Urinary bladder (tissue), 3 donors: ENCODE measurements at regions not wholly inside any gene's neighbourhood (a gene's known extent, or its start where the extent isn't known, plus 50 kb on each side); places are given as distances from the start of the nearest gene placed in this dataset.

Experiments
- DNase-seq: peaks from one replicate; pipeline ENCODE4 v3.0.0-alpha.2; 2015; ENCODE audit errors: extremely low spot score
- H3K27ac ChIP-seq: one replicate; pipeline ENCODE4 v1.5.1; 2013; ENCODE audit warnings: low read depth, mild to moderate bottlenecking, moderate library complexity
- H3K36me3 ChIP-seq: one replicate; pipeline ENCODE4 v1.6.1; 2013; ENCODE audit warnings: mild to moderate bottlenecking, moderate library complexity; ENCODE audit not compliant: insufficient read depth
- H3K4me1 ChIP-seq: one replicate; pipeline ENCODE4 v1.6.1; 2013; ENCODE audit warnings: mild to moderate bottlenecking, moderate library complexity; ENCODE audit not compliant: insufficient read depth
- H3K4me3 ChIP-seq: one replicate; pipeline ENCODE4 v1.5.1; 2013; ENCODE audit warnings: low read depth, low read length
- WGBS: extraction: QIAGEN DNeasy Blood & Tissue Kit; methylation state at CpG from one replicate; pipeline ENCODE4 v1.1.7; 2013; 5-methylcytosine and 5-hydroxymethylcytosine counted together
- donor health status: healthy with polysubstance abuse.
- donor health status: healthy.

DNA sequence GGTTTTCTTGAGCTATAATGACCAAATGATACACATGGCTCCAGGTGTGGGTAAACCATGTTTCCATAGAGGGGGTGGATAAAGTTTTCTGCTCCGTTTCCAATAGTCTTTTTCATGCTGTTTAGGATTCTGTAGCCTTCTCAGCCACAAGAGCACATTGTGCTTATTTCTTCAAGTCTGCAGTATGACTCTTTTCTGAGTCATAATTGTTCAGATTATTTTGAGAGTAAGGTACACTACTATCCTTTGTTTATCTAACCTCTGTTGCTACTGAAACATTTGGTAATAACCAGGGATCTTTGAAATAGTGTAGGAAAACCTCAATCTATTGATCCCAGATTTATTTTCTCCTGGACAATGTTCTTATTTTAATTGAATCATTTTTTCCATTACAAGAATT is 247.9 kb upstream of the BMP2 start:
- no peak overlapping the region for H3K27ac ChIP-seq
- no peak overlapping the region for H3K4me3 ChIP-seq
- WGBS: 76% methylated on average over 1 of the region's 1 CpG
- DNase-seq: no peak
- H3K4me1 ChIP-seq: no peaks in the 10 kb centered on the region
- no peaks in the 10 kb centered on the region for H3K36me3 ChIP-seq

DNA sequence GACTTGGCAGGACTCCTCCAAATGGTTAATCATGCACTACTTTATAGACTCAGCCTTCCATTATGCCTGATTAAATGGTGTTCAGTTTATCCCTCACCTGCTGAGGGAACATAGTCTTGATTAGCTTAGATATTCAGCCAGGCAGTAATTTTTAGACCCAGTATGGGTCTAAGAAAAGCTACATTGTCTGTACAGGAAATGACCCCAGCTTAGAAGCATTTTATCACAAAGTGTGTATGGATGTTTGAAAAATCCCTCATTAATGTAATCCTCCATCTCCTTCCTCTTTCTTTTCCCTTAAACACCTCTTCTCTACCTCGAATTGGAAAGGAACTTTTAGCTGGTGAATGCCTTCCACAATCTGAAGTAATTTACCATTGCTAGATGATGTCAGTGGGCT is 252.2 kb upstream of the BMP2 start:
- H3K36me3 ChIP-seq: no peaks in the 10 kb centered on the region
- no peak for DNase-seq
- H3K27ac ChIP-seq: no peak overlapping the region
- no peaks in the 10 kb centered on the region for H3K4me1 ChIP-seq
- no peak overlapping the region for H3K4me3 ChIP-seq
- WGBS: 7% methylated on average over 1 of the region's 1 CpG

DNA sequence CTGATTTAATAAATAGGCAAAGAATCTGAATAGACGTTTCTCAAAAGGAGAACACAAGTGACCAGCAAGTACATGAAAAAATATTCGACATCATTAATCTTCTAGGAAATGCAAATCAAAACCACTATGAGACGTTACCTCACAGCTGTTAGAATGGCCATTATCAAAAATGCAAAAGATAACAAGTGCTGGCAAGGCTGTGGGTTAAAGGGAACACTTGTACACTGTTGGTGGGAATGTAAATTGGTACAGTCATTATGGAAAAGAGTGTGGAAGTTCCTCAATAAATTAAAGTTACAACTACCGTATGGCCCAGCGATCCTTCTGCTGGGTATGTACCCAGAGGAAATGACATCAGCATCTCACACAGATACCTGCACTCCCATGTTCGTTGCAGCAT is 253.9 kb upstream of the BMP2 start:
- DNase-seq: no peak
- 81% methylated on average over 6 of the region's 6 CpGs for WGBS
- H3K4me1 ChIP-seq: no peaks in the 10 kb centered on the region
- no peaks in the 10 kb centered on the region for H3K36me3 ChIP-seq
- H3K4me3 ChIP-seq: no peak overlapping the region
- H3K27ac ChIP-seq: no peak overlapping the region

DNA sequence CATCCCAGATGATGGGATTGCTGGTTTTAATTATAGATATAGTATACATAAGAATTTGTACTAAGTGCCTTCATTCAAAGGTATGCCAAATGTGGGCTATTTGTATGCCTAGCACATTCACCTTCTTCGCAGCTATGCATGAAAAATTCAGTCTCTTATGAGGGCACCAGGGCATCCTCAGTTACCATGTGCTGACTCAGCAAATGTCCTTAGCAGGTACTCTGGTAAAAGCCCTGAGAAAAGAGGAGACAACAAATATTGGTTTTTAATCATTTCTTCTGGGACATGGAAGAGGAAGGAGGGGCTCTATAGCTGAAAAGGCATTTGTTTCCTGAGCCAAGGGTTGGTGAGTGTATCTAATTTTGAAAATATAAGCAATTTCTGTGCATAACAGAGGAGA is 258.1 kb upstream of the BMP2 start:
- Histone ChIP-seq H3K4me3 (no peak overlapping the region), H3K27ac (no peak overlapping the region), H3K4me1 (no peaks in the 10 kb centered on the region), H3K36me3 (no peaks in the 10 kb centered on the region)
- no peak for DNase-seq
- 39% methylated on average over 1 of the region's 1 CpG for WGBS

DNA sequence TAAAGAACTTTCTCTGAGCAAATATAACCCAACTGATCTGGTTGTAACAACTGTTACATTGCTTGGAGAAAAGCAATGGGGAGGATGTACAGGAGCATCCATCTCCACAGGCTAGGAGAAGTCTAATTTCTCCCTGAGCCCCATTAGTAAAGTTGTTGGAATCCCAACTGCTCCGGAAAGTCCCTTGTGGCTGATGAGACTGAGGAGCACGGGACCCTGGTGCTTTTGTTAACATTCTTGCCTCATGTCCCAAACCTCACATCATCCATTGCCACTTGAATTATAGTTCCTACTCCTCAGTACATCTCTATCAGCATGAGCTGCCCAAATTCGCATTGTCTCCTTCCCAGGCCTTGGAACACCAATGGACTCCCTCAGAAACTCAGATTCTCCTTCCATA is 260.6 kb upstream of the BMP2 start:
- WGBS: 70% methylated on average over 3 of the region's 3 CpGs
- Histone ChIP-seq H3K4me3 (no peak overlapping the region), H3K27ac (no peak overlapping the region), H3K36me3 (no peaks in the 10 kb centered on the region), H3K4me1 (no peaks in the 10 kb centered on the region)
- DNase-seq: no peak

DNA sequence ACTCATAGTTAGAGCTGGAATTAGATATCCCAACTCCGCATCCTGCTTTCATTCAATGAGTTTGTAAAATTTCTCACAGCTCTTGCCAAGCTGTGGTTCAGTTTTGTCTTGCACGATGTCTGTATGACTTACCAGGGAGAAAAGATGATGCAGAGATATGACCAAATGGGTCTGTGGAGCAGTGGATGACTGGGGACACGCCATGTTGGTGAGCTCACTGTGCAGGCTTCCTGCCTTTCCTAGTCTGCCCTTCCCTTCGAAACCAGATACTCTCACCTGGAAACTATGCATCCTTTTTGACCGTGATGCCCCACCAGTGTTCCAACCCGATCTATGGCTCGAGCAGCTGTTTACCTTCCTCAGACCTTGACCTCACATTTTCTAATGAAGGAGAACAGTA is 262.7 kb upstream of the BMP2 start:
- H3K36me3 ChIP-seq: no peaks in the 10 kb centered on the region
- 90% methylated on average over 7 of the region's 7 CpGs for WGBS
- no peak overlapping the region for H3K27ac ChIP-seq
- no peak for DNase-seq
- no peaks in the 10 kb centered on the region for H3K4me1 ChIP-seq
- no peak overlapping the region for H3K4me3 ChIP-seq

DNA sequence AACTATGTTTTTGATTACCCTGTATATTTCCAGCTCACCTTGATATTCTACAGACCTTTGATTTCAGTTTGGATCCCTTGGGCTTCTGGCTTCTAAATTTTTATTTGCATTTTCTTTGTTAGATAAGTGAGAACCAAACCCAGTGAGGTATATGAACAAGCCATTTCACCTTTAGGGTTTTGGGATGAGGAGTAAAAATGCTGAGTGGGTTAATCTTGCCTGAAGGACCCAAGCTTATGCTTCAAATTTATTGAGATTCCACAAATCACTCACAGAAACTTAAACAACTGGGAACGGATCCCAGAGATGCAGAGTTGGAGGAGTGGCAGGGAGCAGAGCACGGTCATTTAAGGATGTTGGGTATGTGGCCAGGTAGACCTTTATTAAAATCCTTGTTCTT is 263.3 kb upstream of the BMP2 start:
- no peak for DNase-seq
- no peaks in the 10 kb centered on the region for H3K4me1 ChIP-seq
- H3K36me3 ChIP-seq: no peaks in the 10 kb centered on the region
- H3K27ac ChIP-seq: no peak overlapping the region
- 58% methylated on average over 2 of the region's 2 CpGs for WGBS
- H3K4me3 ChIP-seq: no peak overlapping the region

DNA sequence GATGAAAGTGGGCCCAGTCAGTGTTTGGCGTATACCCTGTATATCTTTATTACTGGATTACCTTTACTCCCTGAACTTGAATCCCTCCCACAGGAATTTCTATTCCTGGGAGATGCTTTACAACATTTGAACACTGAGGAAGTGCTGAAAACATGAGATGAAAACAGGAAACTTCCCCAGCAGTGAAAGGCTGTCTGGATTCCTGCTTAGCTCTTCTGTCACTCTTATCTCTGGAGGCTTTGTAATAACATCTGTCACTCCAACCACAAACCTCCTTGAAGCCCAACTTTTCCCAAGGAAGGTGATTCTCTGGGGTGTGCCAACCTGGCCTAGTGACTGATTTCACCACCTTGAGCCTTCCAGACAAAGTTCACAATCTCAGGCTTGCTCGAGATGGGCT is 264.5 kb upstream of the BMP2 start:
- no peak overlapping the region for H3K27ac ChIP-seq
- H3K4me1 ChIP-seq: no peaks in the 10 kb centered on the region
- H3K4me3 ChIP-seq: no peak overlapping the region
- DNase-seq: no peak
- no peaks in the 10 kb centered on the region for H3K36me3 ChIP-seq
- WGBS: 64% methylated on average over 2 of the region's 2 CpGs

DNA sequence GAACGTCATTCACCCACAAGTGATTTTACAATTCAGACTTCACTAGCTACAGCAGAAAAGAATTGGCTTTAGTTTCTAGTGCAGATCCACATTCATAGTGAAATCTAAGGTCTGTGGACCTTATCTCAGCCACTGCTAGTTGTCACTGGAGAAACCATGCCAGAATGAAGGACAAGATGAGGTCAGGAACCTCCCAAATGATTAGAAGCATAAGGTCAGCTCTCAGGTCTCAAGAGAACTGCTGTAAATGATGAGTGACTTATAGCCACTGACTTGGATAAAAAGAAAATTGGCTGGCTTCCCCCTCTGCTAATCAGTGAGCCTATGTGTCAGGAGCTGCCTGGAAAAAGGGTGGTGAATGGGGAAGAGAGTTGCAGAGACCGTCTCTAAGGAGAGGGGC is 265.3 kb upstream of the BMP2 start:
- no peak overlapping the region for H3K4me3 ChIP-seq
- H3K36me3 ChIP-seq: no peaks in the 10 kb centered on the region
- no peak overlapping the region for H3K27ac ChIP-seq
- H3K4me1 ChIP-seq: no peaks in the 10 kb centered on the region
- no peak for DNase-seq
- 54% methylated on average over 2 of the region's 2 CpGs for WGBS

DNA sequence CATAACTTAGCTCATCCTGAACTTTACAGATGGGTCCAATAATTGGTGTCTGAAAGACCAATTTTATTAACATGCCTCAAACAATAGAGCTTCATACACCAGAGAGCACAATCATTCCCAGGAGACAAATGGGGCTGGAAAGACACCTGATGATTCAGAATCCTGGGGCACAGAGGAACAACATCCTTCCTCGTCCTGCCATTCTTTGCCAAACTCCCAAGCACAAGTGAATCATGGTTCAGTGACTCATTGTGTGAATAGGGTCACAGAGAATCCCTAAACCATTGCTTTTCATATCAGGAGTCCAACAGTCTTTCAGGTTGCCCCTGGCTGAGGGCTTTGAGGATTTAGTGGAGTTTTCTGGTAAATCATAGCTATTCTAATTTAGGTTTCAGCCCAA is 266.4 kb upstream of the BMP2 start:
- Histone ChIP-seq H3K4me1 (no peaks in the 10 kb centered on the region), H3K4me3 (no peak overlapping the region), H3K36me3 (no peaks in the 10 kb centered on the region), H3K27ac (no peak overlapping the region)
- DNase-seq: no peak
- WGBS: 54% methylated on average over 1 of the region's 1 CpG

DNA sequence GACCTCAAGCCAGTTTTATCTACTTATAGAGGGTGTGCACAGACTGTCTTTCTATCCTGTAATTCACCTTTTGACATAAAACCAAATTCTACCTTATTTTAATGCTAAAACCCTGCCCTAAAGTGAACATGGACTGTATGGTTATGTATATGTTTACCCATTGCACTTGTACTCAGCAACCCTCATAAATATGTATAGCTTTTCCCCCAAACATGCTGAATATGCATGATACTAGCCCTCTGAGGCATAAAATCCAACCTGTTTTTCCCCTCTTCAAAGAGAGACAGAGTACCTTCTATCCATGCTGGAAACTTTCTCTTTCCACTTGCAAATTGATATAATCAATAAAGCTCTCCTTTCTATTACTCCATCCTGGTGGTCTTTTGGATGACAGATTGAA is 267.9 kb upstream of the BMP2 start:
- no peaks in the 10 kb centered on the region for H3K36me3 ChIP-seq
- H3K4me1 ChIP-seq: no peaks in the 10 kb centered on the region
- H3K4me3 ChIP-seq: no peak overlapping the region
- H3K27ac ChIP-seq: no peak overlapping the region
- no peak for DNase-seq

DNA sequence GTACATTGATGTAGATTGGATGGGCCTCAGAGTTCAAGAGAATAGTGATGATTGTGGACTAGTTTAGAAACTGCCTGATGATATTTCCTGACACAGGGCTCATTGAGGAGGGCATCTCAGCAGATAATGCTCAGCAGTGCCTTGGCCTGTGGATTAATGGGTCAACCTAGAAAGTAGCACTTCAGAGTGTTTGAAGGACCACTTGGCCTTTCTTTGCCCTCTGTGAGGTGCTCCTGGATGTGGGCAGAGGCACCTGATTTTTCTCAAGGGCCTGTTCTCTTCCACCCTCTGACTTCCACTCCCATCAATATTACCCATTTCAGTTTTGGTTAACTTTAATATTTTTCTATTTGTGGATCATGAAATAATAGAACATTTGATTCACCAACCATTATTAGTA is 270.6 kb upstream of the BMP2 start:
- H3K36me3 ChIP-seq: no peaks in the 10 kb centered on the region
- no peak overlapping the region for H3K27ac ChIP-seq
- H3K4me3 ChIP-seq: no peak overlapping the region
- no peak for DNase-seq
- peaks cover 1% of the 10 kb centered on the region for H3K4me1 ChIP-seq

DNA sequence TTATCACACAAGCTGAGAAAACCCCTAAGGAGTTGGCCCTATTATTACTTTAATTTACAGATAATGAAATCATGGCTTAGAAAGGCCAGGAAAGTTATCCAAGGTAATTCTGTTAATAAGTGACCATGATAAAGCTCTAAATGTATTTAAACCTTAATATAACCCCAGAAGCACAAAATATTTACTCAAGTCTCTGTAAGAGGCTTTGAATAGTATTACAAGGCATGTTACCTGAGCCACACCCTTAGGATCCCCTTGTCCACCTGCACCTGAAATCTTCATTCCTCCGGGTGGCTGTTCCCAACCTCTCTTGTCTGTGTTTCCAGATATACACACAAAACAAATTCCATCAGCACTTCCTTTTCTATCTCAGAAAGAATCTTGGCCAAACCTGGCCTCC is 271.6 kb upstream of the BMP2 start:
- Histone ChIP-seq H3K36me3 (no peaks in the 10 kb centered on the region), H3K4me3 (no peak overlapping the region), H3K27ac (no peak overlapping the region), H3K4me1 (peaks cover 1% of the 10 kb centered on the region)
- no peak for DNase-seq
- 82% methylated on average over 1 of the region's 1 CpG for WGBS

DNA sequence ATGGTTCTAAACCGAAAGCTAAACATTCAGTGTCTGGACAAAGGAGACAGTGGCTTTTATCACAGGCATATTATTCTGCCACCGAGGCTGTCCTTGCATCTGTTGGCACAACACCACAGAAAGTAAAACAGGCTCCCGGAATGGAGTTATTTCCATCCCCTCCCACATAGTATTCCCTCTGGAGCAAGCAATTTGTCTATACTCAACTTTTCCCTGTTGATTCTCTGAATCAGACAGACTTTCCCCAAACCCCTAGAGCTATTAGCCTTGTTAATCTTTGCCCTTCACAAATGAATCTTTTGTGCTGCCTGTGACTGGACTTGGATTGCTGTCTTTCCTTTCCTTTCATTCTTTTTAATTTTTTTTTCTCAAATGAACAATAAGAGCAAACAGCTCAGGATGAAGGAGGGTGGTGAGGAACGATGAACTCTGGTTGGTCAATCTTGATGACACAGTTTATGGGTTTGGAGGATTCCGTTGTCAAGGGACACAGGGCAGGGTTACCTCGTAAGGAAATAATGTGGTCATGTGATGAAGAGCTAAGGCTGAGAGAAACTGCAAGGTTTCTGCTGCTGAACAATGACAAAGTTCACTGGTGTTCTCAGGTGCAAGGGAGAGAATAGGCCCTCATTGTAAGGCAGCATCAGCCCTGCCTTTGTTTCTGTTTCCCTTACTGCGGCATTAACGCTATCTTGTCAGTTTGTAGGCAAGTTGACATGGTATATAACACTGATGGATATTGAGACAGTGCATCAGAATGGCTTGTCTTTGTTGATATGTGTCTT is 275.0 kb upstream of the BMP2 start:
- WGBS: 44% methylated on average over 8 of the region's 8 CpGs
- Histone ChIP-seq H3K36me3 (no peaks in the 10 kb centered on the region), H3K4me1 (peaks cover 1% of the 10 kb centered on the region), H3K4me3 (no peak overlapping the region), H3K27ac (no peak overlapping the region)
- no peak for DNase-seq

DNA sequence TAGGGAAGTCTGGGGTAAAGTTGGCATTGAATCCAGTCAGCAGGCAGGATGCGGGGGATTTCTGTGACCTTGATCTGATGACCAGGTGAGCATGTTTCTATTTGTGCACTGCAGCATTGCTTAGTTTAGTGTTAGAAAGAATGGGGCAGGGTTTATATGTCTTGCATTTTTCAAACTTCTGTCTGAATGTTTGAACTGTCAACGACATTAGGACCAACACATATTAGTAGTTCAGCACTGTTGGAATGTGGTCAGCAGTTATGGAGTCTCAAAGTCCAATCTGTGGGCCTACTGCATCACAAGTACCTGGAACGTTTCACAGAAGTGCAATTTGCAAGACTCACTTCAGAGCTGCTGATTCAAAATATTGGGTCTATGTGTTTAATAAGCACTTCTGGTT is 276.6 kb upstream of the BMP2 start:
- 70% methylated on average over 3 of the region's 3 CpGs for WGBS
- Histone ChIP-seq H3K27ac (no peak overlapping the region), H3K36me3 (no peaks in the 10 kb centered on the region), H3K4me3 (no peak overlapping the region), H3K4me1 (peaks cover 1% of the 10 kb centered on the region)
- no peak for DNase-seq
